Central memory CD8-positive, alpha-beta T cell (primary cell): ENCODE measurements at regions not wholly inside any gene's neighbourhood (a gene's known extent, or its start where the extent isn't known, plus 50 kb on each side); places are given as distances from the start of the nearest gene placed in this dataset.
A peak's percentile ranks its signal among the peaks of the same experiment; 100 is the strongest.

Source experiments
- ATAC-seq: fragments of 150-1000 bp; cut with Tn5 transposase; replicated peaks from 2 replicates; pipeline ENCODE4 v1.10.0; 2022; ENCODE audit warnings: mild to moderate bottlenecking, moderate FRiP score, moderate number of reproducible peaks; ENCODE audit not compliant: poor library complexity, severe bottlenecking; ENCODE audit errors: extremely low read depth
- DNase-seq, 2 donors: peaks; one replicate each; pipeline ENCODE4 v3.0.0; 2021; ENCODE audit warnings: low spot score in 2 of 2
- H3K27ac Mint-ChIP-seq: one replicate; pipeline ENCODE4 v1.8.0; 2022; ENCODE audit warnings: low read depth, mild to moderate bottlenecking, moderate library complexity, mixed read lengths
- H3K27me3 Mint-ChIP-seq: one replicate; pipeline ENCODE4 v1.8.0; 2022; ENCODE audit warnings: mixed read lengths
- H3K36me3 Mint-ChIP-seq: one replicate; pipeline ENCODE4 v1.8.0; 2022; ENCODE audit warnings: mild to moderate bottlenecking, moderate library complexity, mixed read lengths; ENCODE audit not compliant: insufficient read depth
- H3K4me1 Mint-ChIP-seq: one replicate; pipeline ENCODE4 v1.8.0; 2022; ENCODE audit warnings: mixed read lengths
- H3K4me3 Mint-ChIP-seq: one replicate; pipeline ENCODE4 v1.8.0; 2022; ENCODE audit warnings: mild to moderate bottlenecking, moderate library complexity, mixed read lengths
- H3K9me3 Mint-ChIP-seq: one replicate; pipeline ENCODE4 v1.8.0; 2022; ENCODE audit warnings: mixed read lengths

DNA sequence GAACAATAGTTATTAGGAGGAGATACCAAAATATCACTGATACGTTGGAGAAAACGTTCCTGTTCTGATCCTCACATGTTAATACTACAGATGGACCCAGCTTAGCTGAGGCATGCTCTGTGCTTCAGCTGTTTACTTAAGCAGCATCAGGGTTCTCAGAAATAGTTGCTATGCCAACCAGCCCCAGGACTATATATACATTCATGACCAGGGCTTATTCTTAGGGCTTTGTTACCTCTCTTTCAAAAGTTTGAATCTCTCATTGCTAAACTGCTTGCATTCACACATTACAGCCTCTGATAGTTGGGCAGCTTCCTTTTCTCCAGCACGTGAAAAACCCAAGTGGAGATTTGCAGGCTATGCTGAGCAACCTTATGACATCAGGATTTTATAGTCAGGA is 800.4 kb downstream of the DIAPH3 start:
- Mint-ChIP-seq H3K4me3 (no peak overlapping the region), H3K27ac (no peak overlapping the region), H3K4me1 (no peaks in the 10 kb centered on the region), H3K9me3 (no peaks in the 10 kb centered on the region), H3K27me3 (peaks cover 45% of the 10 kb centered on the region), H3K36me3 (no peaks in the 10 kb centered on the region)
- DNase-seq: no peak
- no peak for ATAC-seq

DNA sequence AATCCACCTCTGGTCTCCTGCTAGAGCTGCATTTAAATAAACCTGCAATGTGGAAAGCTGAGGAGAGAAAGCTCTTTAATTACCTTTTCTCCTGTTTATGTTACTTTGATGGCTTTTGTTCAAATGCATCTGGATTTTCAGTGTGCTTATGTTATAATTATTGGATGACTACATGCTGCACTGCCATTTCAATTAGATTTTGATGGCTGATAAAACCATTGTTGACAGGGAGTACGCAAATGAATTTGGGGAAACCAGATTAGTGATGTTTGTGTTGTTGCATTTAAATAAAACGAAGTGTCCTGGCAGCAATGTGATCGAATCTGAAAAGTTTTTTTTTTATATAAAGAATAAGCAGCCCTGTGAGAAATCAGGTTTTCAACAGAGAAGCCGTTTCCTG is 799.8 kb downstream of the DIAPH3 start:
- Mint-ChIP-seq H3K36me3 (no peaks in the 10 kb centered on the region), H3K9me3 (no peaks in the 10 kb centered on the region), H3K27me3 (peaks cover 52% of the 10 kb centered on the region), H3K4me1 (no peaks in the 10 kb centered on the region), H3K4me3 (no peak overlapping the region), H3K27ac (no peak overlapping the region)
- ATAC-seq (no peak), DNase-seq (no peak)

DNA sequence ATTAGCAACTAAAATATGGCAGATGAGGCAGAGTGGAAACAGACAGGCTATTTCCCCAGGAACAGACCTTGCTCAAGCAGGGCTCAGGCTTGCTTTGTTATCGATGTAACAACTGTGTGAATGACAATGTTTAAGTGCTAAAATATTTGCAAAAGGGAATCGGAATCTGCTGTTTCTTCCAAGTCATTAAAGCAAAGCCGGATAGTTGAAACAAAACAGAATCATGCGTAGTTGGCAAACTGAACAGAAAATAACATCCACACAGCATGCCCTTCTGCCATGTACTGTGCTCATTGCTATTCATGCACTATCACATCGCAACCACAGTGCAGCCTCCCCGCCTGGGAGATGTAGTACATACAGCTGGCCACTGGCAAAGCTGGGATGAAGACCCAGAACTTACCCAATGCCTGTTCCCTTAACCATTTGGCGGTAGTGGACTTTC is 799.1 kb downstream of the DIAPH3 start:
- Mint-ChIP-seq H3K4me1 (no peaks in the 10 kb centered on the region), H3K36me3 (no peaks in the 10 kb centered on the region), H3K9me3 (no peaks in the 10 kb centered on the region), H3K27me3 (peaks cover 54% of the 10 kb centered on the region), H3K27ac (no peak overlapping the region), H3K4me3 (no peak overlapping the region)
- no peak for ATAC-seq
- no peak for DNase-seq

DNA sequence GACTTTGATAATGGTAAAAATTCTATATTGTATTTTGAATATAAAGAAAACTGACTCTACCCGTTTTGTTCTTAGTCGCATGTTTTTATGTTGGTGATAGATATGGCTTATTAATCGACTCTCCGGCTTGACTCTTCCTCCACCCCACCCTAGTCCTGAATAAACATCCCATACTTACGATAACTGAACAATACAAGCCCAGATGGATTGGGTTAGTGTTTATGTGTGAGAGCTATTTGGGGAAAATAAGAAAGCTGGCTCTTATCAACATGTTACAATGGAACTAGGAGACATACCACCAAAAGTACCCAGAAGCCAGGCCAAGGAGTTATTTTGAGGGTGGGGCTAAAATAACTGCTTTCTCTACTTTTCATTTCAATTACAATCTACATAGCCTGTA is 796.3 kb downstream of the DIAPH3 start:
- no peak for DNase-seq
- H3K36me3 Mint-ChIP-seq: no peaks in the 10 kb centered on the region
- H3K9me3 Mint-ChIP-seq: no peaks in the 10 kb centered on the region
- no peak for ATAC-seq
- no peaks in the 10 kb centered on the region for H3K4me1 Mint-ChIP-seq
- peaks cover 61% of the 10 kb centered on the region for H3K27me3 Mint-ChIP-seq
- no peak overlapping the region for H3K4me3 Mint-ChIP-seq
- no peak overlapping the region for H3K27ac Mint-ChIP-seq

DNA sequence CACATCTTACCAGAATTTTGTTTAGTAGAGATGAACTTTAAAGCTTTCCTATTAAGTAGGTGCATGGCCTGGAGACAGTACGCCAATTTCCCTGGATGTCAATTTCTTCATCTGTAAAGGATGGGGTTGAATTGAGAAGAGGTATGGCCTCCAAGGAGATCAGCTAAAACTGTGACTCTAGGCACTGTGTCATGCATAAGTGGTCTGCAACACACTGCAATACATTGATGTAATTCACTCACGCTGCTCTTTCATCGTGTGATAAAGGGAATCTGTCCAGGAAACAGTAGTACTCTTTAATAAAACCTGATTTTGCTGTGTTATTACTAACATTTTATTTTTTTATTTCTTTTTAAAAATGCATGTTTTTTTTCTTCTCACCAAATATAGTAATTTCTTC is 795.8 kb downstream of the DIAPH3 start:
- ATAC-seq: no peak
- no peaks in the 10 kb centered on the region for H3K4me1 Mint-ChIP-seq
- no peaks in the 10 kb centered on the region for H3K36me3 Mint-ChIP-seq
- H3K27ac Mint-ChIP-seq: no peak overlapping the region
- no peak for DNase-seq
- H3K4me3 Mint-ChIP-seq: no peak overlapping the region
- no peaks in the 10 kb centered on the region for H3K9me3 Mint-ChIP-seq
- H3K27me3 Mint-ChIP-seq: peaks cover 58% of the 10 kb centered on the region

DNA sequence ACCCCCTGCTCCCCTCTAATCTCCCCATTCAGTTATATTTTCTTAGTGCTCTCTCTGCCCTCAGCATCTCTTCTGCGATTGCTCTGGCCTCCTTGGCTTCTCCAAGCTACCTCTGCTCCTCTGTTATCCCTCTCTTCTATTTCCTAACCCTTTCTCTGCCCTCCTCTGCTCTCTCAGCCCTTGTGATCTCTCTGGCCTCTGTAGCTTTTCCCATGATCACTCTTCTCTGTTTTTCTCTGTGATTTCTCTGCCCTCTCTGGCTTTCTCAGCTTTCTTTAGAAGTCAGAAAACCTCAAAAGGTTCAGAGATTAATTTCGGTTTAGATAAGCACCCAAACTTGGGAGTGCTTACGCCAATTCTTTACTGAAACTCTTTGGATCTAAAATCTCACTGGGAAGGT is 795.0 kb downstream of the DIAPH3 start:
- H3K4me1 Mint-ChIP-seq: no peaks in the 10 kb centered on the region
- no peaks in the 10 kb centered on the region for H3K36me3 Mint-ChIP-seq
- ATAC-seq (no peak), DNase-seq (no peak)
- H3K27me3 Mint-ChIP-seq: peaks cover 56% of the 10 kb centered on the region
- no peak overlapping the region for H3K27ac Mint-ChIP-seq
- no peak overlapping the region for H3K4me3 Mint-ChIP-seq
- H3K9me3 Mint-ChIP-seq: no peaks in the 10 kb centered on the region

DNA sequence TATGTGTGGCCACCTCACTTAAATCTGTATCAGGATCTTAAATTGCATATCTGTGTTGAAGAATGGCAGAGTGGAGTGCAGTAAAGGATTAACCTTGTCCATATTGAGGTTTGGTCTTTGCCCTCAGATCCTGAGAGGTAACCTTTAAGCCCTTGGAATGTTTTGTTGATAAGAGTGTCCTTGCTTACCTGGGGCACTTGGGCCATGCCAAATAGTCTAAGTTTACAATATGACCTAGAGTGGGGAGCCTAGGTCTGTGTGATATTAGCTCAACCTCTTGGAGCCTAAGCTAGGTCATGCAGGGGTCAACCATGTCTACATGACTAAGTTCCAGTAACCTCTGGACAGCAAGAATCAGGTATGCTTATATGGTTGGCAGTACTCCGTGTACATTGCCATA is 792.5 kb downstream of the DIAPH3 start:
- Mint-ChIP-seq H3K36me3 (no peaks in the 10 kb centered on the region), H3K4me1 (no peaks in the 10 kb centered on the region), H3K4me3 (no peak overlapping the region), H3K27me3 (peaks cover 59% of the 10 kb centered on the region), H3K9me3 (no peaks in the 10 kb centered on the region), H3K27ac (no peak overlapping the region)
- ATAC-seq (no peak), DNase-seq (no peak)

DNA sequence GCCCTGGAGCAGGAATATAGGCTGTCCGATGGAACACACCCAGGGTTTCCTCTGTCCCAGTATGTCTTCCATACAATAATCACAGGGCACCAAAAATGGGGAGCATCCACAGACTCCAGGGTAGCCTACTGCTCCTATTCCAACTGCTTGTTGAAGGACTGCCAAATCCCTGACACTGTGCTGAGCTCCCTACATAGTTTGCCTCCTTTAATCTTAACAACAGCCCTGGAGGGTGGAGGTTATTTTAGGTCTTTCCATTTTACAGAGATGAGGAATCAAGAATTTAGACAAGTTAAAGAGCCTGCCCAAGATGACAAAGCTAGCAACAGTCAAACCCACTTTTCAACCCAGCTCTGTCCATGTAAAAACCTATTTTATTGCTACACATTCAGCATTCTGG is 790.4 kb downstream of the DIAPH3 start:
- no peak overlapping the region for H3K4me3 Mint-ChIP-seq

DNA sequence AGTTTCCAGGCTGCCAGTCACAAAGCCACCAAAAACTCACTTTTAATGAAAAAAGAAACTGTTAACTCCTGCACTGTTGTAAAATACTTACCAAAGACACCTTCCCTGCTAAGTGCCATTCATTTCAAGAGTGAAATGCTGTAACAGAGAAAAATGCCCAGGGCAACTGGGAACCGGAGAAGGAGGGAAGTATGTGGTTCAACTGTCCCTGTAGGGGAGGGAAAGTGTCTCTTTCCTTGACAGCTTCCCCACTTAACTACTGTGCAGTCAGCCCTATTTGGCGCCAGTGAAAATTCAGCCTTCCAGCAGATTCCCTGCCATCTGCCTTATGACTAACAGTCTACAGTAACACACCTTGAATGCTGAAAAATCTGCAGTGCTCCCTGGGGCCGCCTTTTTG is 789.0 kb downstream of the DIAPH3 start:
- ATAC-seq (no peak), DNase-seq (no peak)
- Mint-ChIP-seq H3K27ac (no peak overlapping the region), H3K4me3 (no peak overlapping the region), H3K4me1 (no peaks in the 10 kb centered on the region), H3K27me3 (peaks cover 75% of the 10 kb centered on the region), H3K9me3 (peaks cover 6% of the 10 kb centered on the region), H3K36me3 (peaks cover 2% of the 10 kb centered on the region)

More for the DNA sequence above, 790.4 kb downstream of the DIAPH3 start:
- DNase-seq (no peak), ATAC-seq (no peak)
- Mint-ChIP-seq H3K9me3 (no peaks in the 10 kb centered on the region), H3K27ac (no peak overlapping the region), H3K27me3 (peaks cover 70% of the 10 kb centered on the region), H3K4me1 (no peaks in the 10 kb centered on the region), H3K36me3 (peaks cover 2% of the 10 kb centered on the region)

DNA sequence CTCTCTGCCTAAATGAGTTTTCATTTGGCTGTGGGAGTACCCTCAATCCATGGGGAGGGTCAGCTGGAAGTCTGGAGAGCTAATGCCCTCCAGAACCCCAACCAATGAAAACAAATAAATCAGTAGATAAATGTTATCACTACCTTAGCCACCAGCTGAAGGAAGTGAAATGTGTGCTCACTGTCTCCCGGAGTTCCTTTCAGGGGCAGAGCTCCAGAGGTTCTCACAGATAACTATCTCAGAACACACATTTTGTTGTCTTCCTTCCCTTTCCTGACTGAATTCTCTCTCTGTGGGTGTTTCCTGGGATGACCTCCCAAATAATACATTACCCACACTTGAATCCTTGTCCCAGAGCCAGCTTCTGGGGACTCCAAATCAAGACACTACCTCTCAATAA is 779.6 kb downstream of the DIAPH3 start:
- DNase-seq (no peak), ATAC-seq (no peak)
- peaks cover 62% of the 10 kb centered on the region for H3K27me3 Mint-ChIP-seq
- no peak overlapping the region for H3K27ac Mint-ChIP-seq
- H3K4me3 Mint-ChIP-seq: no peak overlapping the region
- H3K9me3 Mint-ChIP-seq: peaks cover 3% of the 10 kb centered on the region
- H3K4me1 Mint-ChIP-seq: no peaks in the 10 kb centered on the region
- no peaks in the 10 kb centered on the region for H3K36me3 Mint-ChIP-seq

DNA sequence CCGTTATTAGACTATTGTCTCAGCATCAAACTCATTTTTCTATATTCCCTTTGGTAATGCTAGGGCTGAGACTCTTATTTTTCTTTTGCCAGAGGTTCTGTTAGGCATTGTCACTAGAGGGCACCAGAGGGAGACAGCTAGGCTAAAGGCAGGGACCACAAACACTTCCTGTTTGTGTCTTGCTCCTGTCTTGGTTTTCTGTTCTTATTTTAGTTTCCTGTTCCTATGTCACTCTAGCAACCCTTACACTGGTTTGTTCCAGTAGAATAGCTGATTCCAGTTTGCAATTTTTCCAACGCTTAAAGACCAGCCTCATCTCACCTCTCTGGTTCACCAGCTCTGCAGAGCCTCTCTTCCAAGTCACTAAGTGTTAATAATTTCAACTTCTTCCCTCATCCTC is 772.0 kb downstream of the DIAPH3 start:
- Mint-ChIP-seq H3K4me1 (no peaks in the 10 kb centered on the region), H3K9me3 (no peaks in the 10 kb centered on the region), H3K27me3 (peaks cover 52% of the 10 kb centered on the region), H3K36me3 (no peaks in the 10 kb centered on the region), H3K4me3 (no peak overlapping the region), H3K27ac (no peak overlapping the region)
- DNase-seq (peak; percentile 16 to 40), ATAC-seq (peak; percentile 76)

DNA sequence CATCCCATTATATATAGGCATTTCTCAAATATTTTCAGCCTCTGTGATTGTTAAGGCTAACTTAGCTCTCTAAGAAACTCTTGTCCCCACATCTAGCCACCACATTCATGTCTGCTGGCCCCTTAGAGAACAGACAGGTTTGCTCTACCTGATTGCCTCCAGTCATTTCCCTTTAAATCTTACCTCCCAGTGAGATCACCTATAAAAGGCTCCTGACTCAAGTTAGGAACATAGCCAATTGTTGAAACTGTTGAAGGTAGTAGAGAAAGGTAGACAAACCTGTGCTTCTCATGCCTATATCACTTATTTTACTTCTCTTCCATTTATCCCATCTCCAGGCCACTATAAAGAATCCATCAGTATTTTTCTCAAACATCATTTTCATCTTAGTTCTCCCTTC is 771.4 kb downstream of the DIAPH3 start:
- H3K4me3 Mint-ChIP-seq: no peak overlapping the region

DNA sequence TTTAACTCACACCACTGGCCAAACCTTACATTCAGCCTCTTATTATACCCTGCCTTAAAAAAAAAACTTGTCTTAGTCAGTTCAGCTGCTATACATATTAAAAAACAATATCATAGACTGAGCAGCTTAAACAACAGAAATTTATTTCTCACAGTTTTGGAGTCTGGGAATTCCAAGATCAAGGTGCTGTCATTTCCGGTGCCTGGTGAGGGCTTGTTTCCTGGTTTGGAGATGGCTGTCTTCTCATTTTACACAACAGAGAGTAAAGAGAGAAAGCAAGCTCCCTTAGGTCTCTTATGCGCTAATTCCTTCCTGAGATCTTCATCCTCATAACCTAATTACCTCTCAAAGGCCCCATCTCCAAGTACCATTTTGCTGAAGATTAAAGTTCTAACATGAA is 769.2 kb downstream of the DIAPH3 start:
- H3K36me3 Mint-ChIP-seq: no peaks in the 10 kb centered on the region
- H3K27ac Mint-ChIP-seq: no peak overlapping the region
- DNase-seq: no peak
- no peak for ATAC-seq
- H3K27me3 Mint-ChIP-seq: peaks cover 44% of the 10 kb centered on the region
- H3K4me1 Mint-ChIP-seq: no peaks in the 10 kb centered on the region
- no peak overlapping the region for H3K4me3 Mint-ChIP-seq
- H3K9me3 Mint-ChIP-seq: no peaks in the 10 kb centered on the region

More for the DNA sequence above, 771.4 kb downstream of the DIAPH3 start:
- Mint-ChIP-seq H3K27ac (no peak overlapping the region), H3K36me3 (no peaks in the 10 kb centered on the region), H3K4me1 (no peaks in the 10 kb centered on the region), H3K9me3 (no peaks in the 10 kb centered on the region), H3K27me3 (peaks cover 53% of the 10 kb centered on the region)
- DNase-seq (no peak), ATAC-seq (no peak)

DNA sequence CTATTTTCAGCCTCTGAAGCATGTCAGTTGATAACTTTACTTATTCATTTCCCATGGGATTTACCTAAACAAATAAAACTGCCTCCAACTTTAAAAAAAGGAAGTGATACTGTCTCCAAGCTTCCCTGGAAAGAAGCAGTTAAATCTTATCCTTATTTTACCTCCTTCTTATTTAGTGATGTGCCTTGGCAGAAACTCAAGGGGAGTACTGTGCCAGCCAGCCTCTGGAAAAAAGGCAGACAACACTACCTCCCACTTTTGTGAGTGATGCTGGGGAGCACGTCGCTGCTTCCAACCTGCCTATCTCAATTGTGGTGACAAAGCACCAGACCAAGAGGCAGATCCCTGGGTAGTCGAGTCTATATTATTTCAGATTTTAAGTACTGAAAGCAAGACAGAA is 765.6 kb downstream of the DIAPH3 start:
- Mint-ChIP-seq H3K36me3 (no peaks in the 10 kb centered on the region), H3K27me3 (peaks cover 50% of the 10 kb centered on the region), H3K9me3 (no peaks in the 10 kb centered on the region), H3K4me1 (no peaks in the 10 kb centered on the region), H3K27ac (no peak overlapping the region), H3K4me3 (no peak overlapping the region)
- DNase-seq: no peak
- no peak for ATAC-seq
